ENCODE measurements at regions not wholly inside any gene's neighbourhood (a gene's known extent, or its start where the extent isn't known, plus 50 kb on each side); places are given as distances from the start of the nearest gene placed in this dataset.
"Not testable (repeated sequence)": the region's sequence is repeated elsewhere in the genome, so short reads cannot be mapped to it uniquely, and the experiment has no call there.

DNA sequence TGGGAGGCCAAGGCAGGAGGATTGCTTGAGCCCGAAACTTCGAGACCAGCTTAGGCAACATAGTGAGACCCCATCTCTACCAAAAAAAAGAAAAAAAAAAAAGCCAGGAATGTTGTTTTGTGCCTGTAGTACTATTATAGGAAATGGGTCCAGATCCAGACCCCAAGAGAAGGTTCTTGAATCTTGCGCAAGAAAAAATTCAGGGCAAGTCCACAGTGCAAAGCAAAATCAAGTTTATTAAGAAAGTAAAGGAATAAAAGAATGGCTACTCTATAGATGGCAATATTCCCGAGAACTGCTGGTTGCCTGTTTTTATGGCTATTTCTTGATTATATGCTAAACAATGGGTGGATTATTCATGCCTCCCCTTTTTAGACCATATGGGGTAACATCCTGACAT lies 51.2 kb upstream of the RDX start:
- no peak for DNase-seq

- no peak for DNase-seq
Observed at GRCh38 chr11:110349138-110349996, 53.0 kb upstream of the RDX start.

GRCh38 chr11:110349997-110350383 lies 53.6 kb upstream of the RDX start:
- DNase-seq, result not testable (repeated sequence)

DNA sequence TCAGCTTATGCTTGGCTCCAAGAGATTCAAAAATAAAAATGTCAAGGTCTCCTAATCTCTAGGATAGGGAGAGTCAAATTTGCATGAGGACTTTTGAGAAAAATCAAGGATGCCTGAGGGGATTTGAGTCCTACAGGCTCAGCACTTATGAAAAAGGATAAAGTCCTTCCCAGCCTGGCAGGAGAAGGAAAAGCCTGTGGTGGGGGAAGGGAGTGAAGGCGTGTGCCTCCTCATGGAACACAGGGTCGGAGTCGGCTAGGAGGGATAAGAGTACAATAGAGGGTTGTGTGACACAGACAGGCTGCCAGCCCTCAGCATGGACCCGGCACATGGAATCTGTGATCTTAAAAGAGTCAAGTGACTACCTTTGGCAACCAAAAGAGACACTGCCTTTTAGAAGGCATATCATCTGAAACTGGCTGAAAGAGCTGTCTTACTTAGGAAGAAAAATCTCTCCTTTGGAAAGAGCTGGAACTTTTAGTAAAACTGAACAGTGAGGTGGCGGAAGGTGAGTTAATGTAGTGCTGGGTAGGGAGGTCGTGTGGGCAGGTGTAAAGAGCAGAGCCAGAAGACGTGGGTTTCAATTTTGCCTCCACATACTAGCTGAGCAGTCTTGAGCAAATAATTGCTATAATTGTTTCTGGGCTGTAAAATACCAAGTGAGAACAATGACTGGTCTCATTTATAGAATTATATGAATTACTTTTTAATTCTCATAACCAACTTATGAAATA lies 58.8 kb upstream of the RDX start:
- no peak for DNase-seq

GRCh38 chr11:110356762-110357671 lies 60.6 kb upstream of the RDX start:
- no peak for DNase-seq

- no peak for DNase-seq
Observed at GRCh38 chr11:110358336-110358735, 61.9 kb upstream of the RDX start.

DNA sequence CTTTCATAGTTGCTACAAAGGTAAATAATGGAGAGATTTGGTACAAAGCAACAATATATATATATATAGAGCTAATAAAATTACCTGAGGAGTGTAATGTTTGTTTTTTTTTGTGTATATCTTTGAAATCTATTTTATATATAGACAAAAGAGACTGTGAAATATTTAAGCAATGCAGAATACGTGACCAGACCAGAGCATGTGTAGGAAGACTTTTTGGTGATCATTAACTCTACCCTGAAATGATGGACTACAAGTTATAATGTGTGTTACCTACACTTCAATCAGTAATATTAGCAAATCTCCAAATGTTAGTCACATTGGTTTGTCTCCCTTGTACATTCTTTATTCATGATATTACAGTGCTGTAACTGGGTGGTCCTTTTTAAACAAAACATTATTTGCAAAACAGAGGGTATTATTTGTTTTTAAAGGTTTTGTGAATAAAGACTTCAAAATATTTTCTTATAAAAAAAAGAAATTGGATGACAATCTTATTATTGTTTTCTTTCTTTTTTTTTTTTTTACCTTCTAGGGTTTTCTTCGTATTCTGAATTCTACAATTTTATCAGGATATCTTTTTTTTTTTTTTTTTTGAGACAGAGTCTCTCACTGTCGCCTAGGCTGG lies 64.5 kb upstream of the RDX start:
- not testable (repeated sequence) for DNase-seq

GRCh38 chr11:110362971-110363509 lies 66.6 kb upstream of the RDX start:
- no peak for DNase-seq

DNA sequence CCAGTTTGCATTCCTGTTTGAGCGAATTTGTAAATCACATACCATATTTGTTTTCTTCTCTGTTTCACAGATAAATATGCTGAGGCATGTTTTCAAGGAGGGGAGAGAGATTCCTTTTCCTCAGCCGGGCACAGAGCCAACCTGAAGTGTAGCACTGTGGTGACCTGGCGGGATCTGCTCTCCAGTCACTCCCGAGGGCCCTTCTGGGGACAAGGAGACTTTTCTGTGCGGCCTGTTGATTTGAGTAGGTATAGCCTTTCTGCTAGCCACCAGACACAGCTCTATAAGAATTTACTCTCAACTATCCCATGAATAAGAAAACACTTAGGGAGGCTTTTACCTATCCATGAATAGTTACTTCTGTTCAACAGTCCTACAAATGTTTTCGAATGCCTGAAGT lies 63.5 kb upstream of the FDX1 start:
- no peak for DNase-seq

DNA sequence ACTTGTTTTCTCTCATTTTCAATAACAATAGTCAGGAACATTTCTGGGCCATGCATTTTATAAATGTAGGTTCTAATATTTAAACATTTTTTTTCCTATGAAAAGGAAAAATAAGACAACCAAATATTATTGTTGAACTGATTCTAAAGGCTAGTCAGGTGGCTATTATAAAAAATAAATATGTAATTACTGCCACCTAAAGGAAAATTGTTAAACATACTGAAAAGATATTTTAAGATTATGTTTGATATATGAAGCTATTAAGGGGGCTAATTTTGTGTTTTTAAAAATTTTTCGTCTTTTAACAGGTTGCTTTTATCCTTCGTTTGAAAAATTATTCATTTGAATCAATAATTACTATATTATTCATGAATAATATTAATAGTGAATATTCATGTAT lies 62.2 kb upstream of the FDX1 start:
- no peak for DNase-seq

DNA sequence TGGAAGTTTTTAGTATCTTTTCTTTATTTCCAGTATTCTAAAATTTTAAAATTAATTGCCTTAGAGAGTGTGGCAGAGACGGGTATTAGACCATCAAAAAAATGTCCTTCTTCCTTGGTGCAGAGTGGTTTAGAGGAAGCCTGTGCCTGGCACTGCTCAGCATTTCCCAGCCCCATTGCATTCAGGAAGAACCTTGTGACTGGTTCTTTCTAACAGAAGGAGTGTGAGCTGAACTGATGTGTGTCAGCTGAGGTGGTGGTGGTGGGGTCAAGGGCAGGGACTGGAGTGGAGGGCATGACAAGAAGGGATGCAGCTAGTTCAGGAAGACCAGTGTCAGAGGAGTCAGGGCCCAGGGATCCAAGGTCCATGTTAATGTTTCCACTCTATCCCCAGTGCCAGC lies 58.7 kb upstream of the FDX1 start:
- no peak for DNase-seq

DNA sequence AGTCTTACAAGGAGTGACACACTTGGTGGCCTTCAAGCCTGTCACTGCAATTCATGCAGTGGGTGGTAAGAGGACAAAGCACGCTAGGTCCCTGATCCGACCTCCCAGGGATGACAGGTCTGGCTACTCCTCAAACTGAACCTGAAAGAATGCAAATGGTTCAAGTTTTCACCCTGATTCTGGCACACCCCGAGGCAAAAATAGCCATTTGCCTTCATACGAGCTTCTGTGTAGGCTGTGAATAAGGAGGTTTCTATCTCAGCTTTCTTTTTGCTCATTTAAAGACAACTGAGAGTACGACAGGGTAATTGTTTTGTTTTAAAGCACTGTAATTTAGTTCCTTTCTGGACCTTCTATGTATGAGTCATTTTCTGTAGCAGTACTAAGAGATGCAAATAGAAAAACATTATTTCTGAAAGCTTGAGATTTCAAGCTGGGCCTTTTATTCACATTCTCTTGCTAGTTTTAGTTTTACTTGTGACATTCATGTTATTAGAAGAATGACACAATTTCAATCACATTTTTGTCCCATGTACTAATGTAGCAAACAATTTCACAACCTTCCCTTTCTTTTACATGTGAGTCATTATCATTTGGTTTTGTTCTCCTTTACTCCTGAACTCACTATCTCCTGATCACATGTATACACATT lies 56.6 kb upstream of the FDX1 start:
- DNase-seq, result no peak

DNA sequence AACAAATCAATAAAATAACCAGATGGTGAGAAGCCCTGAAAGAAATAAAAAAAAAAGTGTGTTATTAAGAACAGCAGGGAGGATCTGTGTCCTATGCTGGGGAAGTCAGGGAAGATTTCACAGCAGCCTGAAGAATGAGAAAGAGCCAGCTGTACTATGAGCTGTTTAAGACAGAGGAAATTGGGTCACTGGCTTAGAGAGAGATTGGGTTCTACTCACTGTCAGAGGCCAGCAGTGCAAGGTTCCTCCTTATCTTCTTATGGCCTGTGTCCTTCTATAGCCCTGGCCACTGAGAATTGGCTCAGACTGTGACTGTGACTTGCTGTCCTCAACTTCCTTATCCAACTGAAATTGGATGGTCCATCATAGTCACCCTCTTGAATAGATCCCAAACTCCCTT lies 54.8 kb upstream of the FDX1 start:
- DNase-seq, result peak in 1 of 2 donors; percentile 11

- DNase-seq, result no peak
Observed at GRCh38 chr11:110375351-110375750, 54.4 kb upstream of the FDX1 start.

GRCh38 chr11:110376021-110376420 lies 53.7 kb upstream of the FDX1 start:
- DNase-seq, result no peak

DNA sequence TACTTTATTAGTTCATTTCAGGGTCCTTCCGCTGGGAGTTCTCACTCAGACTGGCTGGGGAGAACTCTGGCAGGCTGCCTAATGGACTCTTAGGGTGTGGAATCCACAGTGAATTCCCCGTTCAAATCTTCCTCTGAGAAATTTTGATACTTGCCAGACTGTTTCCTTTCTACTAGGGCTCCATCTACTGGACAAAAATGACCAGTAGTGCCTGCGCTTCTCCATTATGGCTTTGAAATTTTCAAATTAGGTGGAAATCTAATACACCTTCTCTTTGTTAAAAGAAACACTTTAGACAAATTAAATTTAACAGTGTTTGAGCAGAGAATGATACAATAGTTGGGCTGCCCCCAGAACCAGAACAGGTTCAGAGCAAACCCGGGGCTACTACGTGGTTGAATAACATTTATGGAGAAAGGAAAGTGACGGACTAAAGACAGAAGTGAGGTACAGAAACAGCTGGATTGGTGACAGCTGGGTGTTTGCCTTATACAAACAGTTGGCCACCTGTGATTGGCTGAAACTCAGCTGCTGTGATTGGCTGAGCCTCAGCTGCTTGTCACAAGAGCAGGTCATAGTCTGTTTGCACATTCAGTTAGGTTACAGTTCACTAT lies 52.9 kb upstream of the FDX1 start:
- peak; percentile 51 to 54 for DNase-seq

DNA sequence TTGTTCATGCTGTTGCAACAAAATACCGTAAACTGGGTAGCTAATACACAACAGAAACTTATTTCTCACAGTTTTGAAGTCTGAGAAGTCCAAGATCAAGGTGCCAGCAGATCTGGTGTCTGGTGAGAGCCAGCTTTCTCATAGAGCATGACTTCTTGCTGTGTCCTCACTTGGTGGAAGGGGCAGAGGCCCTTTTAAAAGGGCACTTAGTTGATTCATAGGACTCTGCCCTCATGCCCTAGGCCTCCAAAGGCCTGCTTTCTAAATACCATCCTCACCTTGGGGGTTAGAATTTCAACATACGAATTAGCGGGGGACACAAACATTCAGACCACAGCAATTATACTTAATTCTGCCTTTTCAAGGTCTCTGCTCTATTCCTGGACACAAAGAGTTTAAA lies 52.3 kb upstream of the FDX1 start:
- no peak for DNase-seq

- no peak for DNase-seq
Observed at GRCh38 chr11:110379261-110379660, 50.5 kb upstream of the FDX1 start.

DNA sequence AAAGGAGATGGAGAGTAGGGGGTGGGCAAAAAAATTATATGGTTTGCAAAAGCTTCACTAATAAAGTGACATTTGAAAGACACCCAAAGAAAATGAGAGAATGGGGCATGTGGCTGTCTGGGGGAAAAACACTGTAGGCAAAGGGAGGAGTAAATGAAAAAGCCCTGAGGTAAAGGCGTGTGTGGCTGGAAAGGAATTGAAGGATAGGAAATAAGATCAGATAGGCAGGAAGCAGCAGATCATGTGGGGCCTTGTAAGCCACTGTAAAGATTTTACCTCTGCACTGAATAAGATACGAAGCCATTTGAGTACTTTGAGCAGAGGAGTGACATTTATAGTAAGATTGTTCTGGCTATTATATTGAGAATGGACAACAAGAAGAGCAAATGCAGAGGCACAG lies 49.8 kb upstream of the FDX1 start:
- no peak for DNase-seq

Data from CD4-positive, alpha-beta T cell treated with Interleukin-1 beta for 1 hour (primary cell).